Sigmoid colon (tissue), 6 donors: ENCODE measurements at regions not wholly inside any gene's neighbourhood (a gene's known extent, or its start where the extent isn't known, plus 50 kb on each side); places are given as distances from the start of the nearest gene placed in this dataset.

Source experiments
- DNase-seq: peaks from one replicate; pipeline ENCODE4 v3.0.0-alpha.2; 2019
- H3K27ac ChIP-seq, 4 donors: fragments of 200-600 bp; sonication (generic); one replicate each; pipeline ENCODE4 v1.5.1; 2016 to 2019; ENCODE audit warnings: mild to moderate bottlenecking in 1 of 4
- H3K27me3 ChIP-seq, 3 donors: fragments of 200-600 bp; sonication (generic); one replicate each; pipeline ENCODE4 v1.5.1; 2019; ENCODE audit warnings: mild to moderate bottlenecking in 1 of 3
- H3K36me3 ChIP-seq, 4 donors: fragments of 200-600 bp; sonication (generic); one replicate each; pipeline ENCODE4 v1.5.1; 2016 to 2019
- H3K4me1 ChIP-seq, 4 donors: fragments of 200-600 bp; sonication (generic); one replicate each; pipeline ENCODE4 v1.5.1; 2017 to 2019
- H3K4me3 ChIP-seq, 4 donors: fragments of 200-600 bp; sonication (generic); one replicate each; pipeline ENCODE4 v1.5.1; 2017 to 2019; ENCODE audit warnings: mild to moderate bottlenecking in 2 of 4, moderate library complexity in 1 of 4
- H3K9me3 ChIP-seq, 4 donors: fragments of 200-600 bp in 3 of 4; sonication (generic) in 3 of 4; one replicate each; pipeline versions ENCODE4 v1.5.1 to v1.6.1; 2013 to 2019
- CTCF ChIP-seq, 4 experiments: fragments of 450-650 bp in 3 of 4; fragments of 200-600 bp in 1 of 4; IDR thresholded peaks; one replicate each; pipeline ENCODE4 v1.5.1; 2016 to 2019; ENCODE audit warnings: antibody characterized with exemption in 4 of 4, mild to moderate bottlenecking in 3 of 4, moderate library complexity in 2 of 4
- EP300 ChIP-seq, 4 donors: sonication (generic); formaldehyde crosslinking; IDR thresholded peaks; one replicate each; pipeline ENCODE4 v1.6.1; 2017; ENCODE audit warnings: antibody characterized with exemption in 4 of 4
- POLR2A ChIP-seq, 2 donors: fragments of 450-650 bp; IDR thresholded peaks; one replicate each; pipeline ENCODE4 v1.6.1; 2016; ENCODE audit warnings: antibody characterized with exemption in 2 of 2, mild to moderate bottlenecking in 2 of 2, moderate library complexity in 2 of 2
- POLR2AphosphoS5 ChIP-seq, 4 donors: sonication (generic); formaldehyde crosslinking; IDR thresholded peaks; one replicate each; pipeline ENCODE4 v1.6.1; 2017; ENCODE audit warnings: antibody characterized with exemption in 4 of 4
- WGBS, 2 donors: extraction: QIAGEN DNeasy Blood & Tissue Kit; methylation state at CpG; one replicate each; pipeline ENCODE4 v1.1.7; 2013; 5-methylcytosine and 5-hydroxymethylcytosine counted together
- intact Hi-C: fragments of 100-400 bp; cut with DNase I; formaldehyde crosslinking; loops from one replicate; pipeline ENCODE4 v1.15.1; 2023
- donor health status: healthy with polysubstance abuse.
- donor health status: healthy.

- WGBS, 2 donors, result 51 to 74% methylated on average over 31 of the region's 31 CpGs
- H3K27me3 ChIP-seq, result peaks cover 0 to 7% (median 0%) of the 10 kb centered on the region in 3 donors
- TF ChIP-seq CTCF (IDR thresholded peaks at IDR 0.05) (no peak), POLR2AphosphoS5 (IDR thresholded peaks at IDR 0.05) (no peak), POLR2A (IDR thresholded peaks at IDR 0.05) (no peak), EP300 (IDR thresholded peaks at IDR 0.05) (no peak)
Measured at GRCh38 chr17:79154951-79155585, 80.4 kb downstream of the ENGASE start.

GRCh38 chr17:79154446-79154845 lies 79.8 kb downstream of the ENGASE start:
- Histone ChIP-seq H3K36me3 (no peaks in the 10 kb centered on the region), H3K27me3 (peaks cover 0 to 7% (median 0%) of the 10 kb centered on the region in 3 donors), H3K9me3 (no peaks in the 10 kb centered on the region), H3K4me3 (no peak overlapping the region), H3K27ac (no peak overlapping the region), H3K4me1 (peaks cover 0 to 9% (median 0%) of the 10 kb centered on the region in 4 donors)
- WGBS, 2 donors, result 39 to 66% methylated on average over 14 of the region's 14 CpGs
- DNase-seq, result no peak
- intact Hi-C loops, result no loop called here
- no peak for TF ChIP-seq POLR2AphosphoS5 (IDR thresholded peaks at IDR 0.05)

More at GRCh38 chr17:79154951-79155585, 80.4 kb downstream of the ENGASE start:
- Histone ChIP-seq H3K27ac (no peak overlapping the region), H3K9me3 (no peaks in the 10 kb centered on the region), H3K36me3 (no peaks in the 10 kb centered on the region), H3K4me3 (no peak overlapping the region), H3K4me1 (peaks cover 0 to 9% (median 0%) of the 10 kb centered on the region in 4 donors)
- DNase-seq, result no peak
- intact Hi-C loops, result no loop called here

GRCh38 chr17:79153367-79154130 lies 78.9 kb downstream of the ENGASE start:
- TF ChIP-seq POLR2A (IDR thresholded peaks at IDR 0.05) (no peak), CTCF (IDR thresholded peaks at IDR 0.05) (no peak), POLR2AphosphoS5 (IDR thresholded peaks at IDR 0.05) (no peak), EP300 (IDR thresholded peaks at IDR 0.05) (no peak)
- H3K27me3 ChIP-seq, result peaks cover 0 to 7% (median 0%) of the 10 kb centered on the region in 3 donors
- peaks cover 0 to 9% (median 0%) of the 10 kb centered on the region in 4 donors for H3K4me1 ChIP-seq
- no peaks in the 10 kb centered on the region for H3K9me3 ChIP-seq
- 33 to 63% methylated on average over 14 of the region's 14 CpGs for WGBS, 2 donors
- no peaks in the 10 kb centered on the region for H3K36me3 ChIP-seq
- H3K27ac ChIP-seq, result no peak overlapping the region
- intact Hi-C loops, result no loop called here
- DNase-seq, result no peak
- no peak overlapping the region for H3K4me3 ChIP-seq

GRCh38 chr17:79152636-79153035 lies 78.0 kb downstream of the ENGASE start:
- intact Hi-C loops, result no loop called here

More at GRCh38 chr17:79152636-79153035, 78.0 kb downstream of the ENGASE start:
- Histone ChIP-seq H3K9me3 (no peaks in the 10 kb centered on the region), H3K4me1 (peaks cover 0 to 9% (median 0%) of the 10 kb centered on the region in 4 donors), H3K27me3 (peaks cover 0 to 7% (median 0%) of the 10 kb centered on the region in 3 donors), H3K4me3 (no peak overlapping the region), H3K27ac (no peak overlapping the region), H3K36me3 (no peaks in the 10 kb centered on the region)
- TF ChIP-seq EP300 (IDR thresholded peaks at IDR 0.05) (no peak), POLR2A (IDR thresholded peaks at IDR 0.05) (no peak), CTCF (IDR thresholded peaks at IDR 0.05) (no peak), POLR2AphosphoS5 (IDR thresholded peaks at IDR 0.05) (no peak)
- no peak for DNase-seq
- 13 to 32% methylated on average over 16 of the region's 16 CpGs for WGBS, 2 donors
